ENCODE measurements at regions not wholly inside any gene's neighbourhood (a gene's known extent, or its start where the extent isn't known, plus 50 kb on each side); places are given as distances from the start of the nearest gene placed in this dataset.

GRCh38 chr11:45754741-45755140 lies 50.2 kb upstream of the SLC35C1 start:
- no peak for DNase-seq
- Histone ChIP-seq H3K36me3 (no peaks in the 10 kb centered on the region), H3K9me3 (ENCODE audit: severe bottlenecking) (no peaks in the 10 kb centered on the region), H3K27me3 (ENCODE audit: insufficient read depth, low read depth, severe bottlenecking) (no peaks in the 10 kb centered on the region), H3K27ac (no peak overlapping the region), H3K4me3 (ENCODE audit: low read depth, low read length) (no peak overlapping the region)
- no peak for TF ChIP-seq CTCF (IDR thresholded peaks at IDR 0.05; ENCODE audit: low read depth, low read length)

GRCh38 chr11:45754261-45754709 lies 50.7 kb upstream of the SLC35C1 start:
- Histone ChIP-seq H3K36me3 (no peaks in the 10 kb centered on the region), H3K27ac (no peak overlapping the region), H3K27me3 (ENCODE audit: insufficient read depth, low read depth, severe bottlenecking) (no peaks in the 10 kb centered on the region), H3K9me3 (ENCODE audit: severe bottlenecking) (no peaks in the 10 kb centered on the region), H3K4me3 (ENCODE audit: low read depth, low read length) (no peak overlapping the region)
- no peak for DNase-seq
- TF ChIP-seq CTCF (IDR thresholded peaks at IDR 0.05; ENCODE audit: low read depth, low read length) = no peak

- DNase-seq = no peak
- H3K36me3 ChIP-seq = no peaks in the 10 kb centered on the region
- TF ChIP-seq CTCF (IDR thresholded peaks at IDR 0.05; ENCODE audit: low read depth, low read length) = no peak
- H3K9me3 ChIP-seq (ENCODE audit: severe bottlenecking) = no peaks in the 10 kb centered on the region
- no peak overlapping the region for H3K4me3 ChIP-seq (ENCODE audit: low read depth, low read length)
- no peaks in the 10 kb centered on the region for H3K27me3 ChIP-seq (ENCODE audit: insufficient read depth, low read depth, severe bottlenecking)
- no peak overlapping the region for H3K27ac ChIP-seq
Observed at GRCh38 chr11:45752106-45752505, 52.8 kb upstream of the SLC35C1 start.

- TF ChIP-seq CTCF (IDR thresholded peaks at IDR 0.05; ENCODE audit: low read depth, low read length) = no peak
- Histone ChIP-seq H3K4me3 (ENCODE audit: low read depth, low read length) (no peak overlapping the region), H3K9me3 (ENCODE audit: severe bottlenecking) (no peaks in the 10 kb centered on the region), H3K27me3 (ENCODE audit: insufficient read depth, low read depth, severe bottlenecking) (no peaks in the 10 kb centered on the region), H3K27ac (no peak overlapping the region), H3K36me3 (no peaks in the 10 kb centered on the region)
- DNase-seq = no peak
Observed at GRCh38 chr11:45751430-45751829, 53.5 kb upstream of the SLC35C1 start.

GRCh38 chr11:45750439-45750838 lies 54.5 kb upstream of the SLC35C1 start:
- Histone ChIP-seq H3K4me3 (ENCODE audit: low read depth, low read length) (no peak overlapping the region), H3K9me3 (ENCODE audit: severe bottlenecking) (no peaks in the 10 kb centered on the region), H3K36me3 (no peaks in the 10 kb centered on the region), H3K27me3 (ENCODE audit: insufficient read depth, low read depth, severe bottlenecking) (no peaks in the 10 kb centered on the region), H3K27ac (no peak overlapping the region)
- TF ChIP-seq CTCF (IDR thresholded peaks at IDR 0.05; ENCODE audit: low read depth, low read length) = no peak
- no peak for DNase-seq

- Histone ChIP-seq H3K27ac (no peak overlapping the region), H3K4me3 (ENCODE audit: low read depth, low read length) (no peak overlapping the region), H3K27me3 (ENCODE audit: insufficient read depth, low read depth, severe bottlenecking) (no peaks in the 10 kb centered on the region), H3K36me3 (no peaks in the 10 kb centered on the region), H3K9me3 (ENCODE audit: severe bottlenecking) (no peaks in the 10 kb centered on the region)
- no peak for DNase-seq
- TF ChIP-seq CTCF (IDR thresholded peaks at IDR 0.05; ENCODE audit: low read depth, low read length) = 0 out of 2 replicates have a peak, but pooled peaks have one; percentile 12
Observed at GRCh38 chr11:45748801-45749200, 56.1 kb upstream of the SLC35C1 start.

Data from WERI-Rb-1 (cell line).